HepG2 (cell line): ENCODE measurements at regions not wholly inside any gene's neighbourhood (a gene's known extent, or its start where the extent isn't known, plus 50 kb on each side); places are given as distances from the start of the nearest gene placed in this dataset.

Experiments used
- ATAC-seq: fragments of 200-7000 bp; cut with Tn5 transposase; 3 replicates; pipeline ENCODE4 v1.9.1; 2020; ENCODE audit warnings: mild to moderate bottlenecking, moderate library complexity
- BruUV-seq: library from RNA; stranded (reverse); fragments of 400-500 nt; replicated peaks from 2 replicates; lab custom pipeline; 2021; lab: Mats Ljungman, UMichigan
- CTCF ChIA-PET: fragments of 300-600 bp; formaldehyde crosslinking; extraction: SDS; loops from one replicate; lab custom pipeline; 2021; ENCODE audit warnings: low total read pairs, inconsistent platforms, low intra/inter-chr PET ratio; lab: Yijun Ruan, JAX
- POLR2A ChIA-PET: fragments of 350-600 bp; sonication (Branson Sonifier 250); formaldehyde crosslinking; loops from one replicate; lab custom pipeline; 2020; ENCODE audit warnings: antibody characterized with exemption, inconsistent platforms; lab: Yijun Ruan, JAX
- DNase-seq: peaks from one replicate; pipeline ENCODE4 v3.0.0-alpha.2; 2015; ENCODE audit warnings: low spot score
- FAIRE-seq: peaks from 3 replicates; lab custom pipeline; 2011; peaks lifted over from hg19 to GRCh38; lab: Jason Lieb, UNC
- H2AFZ ChIP-seq: one replicate; pipeline ENCODE4 v1.6.1; 2011; ENCODE audit warnings: low read length, inconsistent platforms
- H3K27ac ChIP-seq: fragments of 300-600 bp; 3 replicates; pipeline ENCODE4 v1.8.0; 2011; ENCODE audit warnings: mixed run types, mild to moderate bottlenecking, mixed read lengths, low read length, inconsistent platforms; ENCODE audit not compliant: insufficient read depth; ENCODE audit errors: extremely low read length
- H3K27me3 ChIP-seq, 2 experiments: fragments of 200-600 bp in 1 of 2; 2 replicates in 1 of 2; 3 replicates in 1 of 2; pipeline versions ENCODE4 v1.6.0 to v1.8.0; 2011; ENCODE audit warnings: low read length in 2 of 2, mild to moderate bottlenecking in 2 of 2, moderate library complexity in 2 of 2, inconsistent platforms in 1 of 2; ENCODE audit not compliant: insufficient read depth in 2 of 2, control insufficient read depth in 1 of 2
- H3K36me3 ChIP-seq, 2 experiments: fragments of 200-600 bp in 1 of 2; replicated peaks in 1 of 2; 2 replicates in 1 of 2; 3 replicates in 1 of 2; pipeline versions ENCODE4 v1.5.1 to v1.8.0; 2011; ENCODE audit warnings: low read length in 2 of 2, inconsistent platforms in 1 of 2; ENCODE audit not compliant: insufficient read depth in 2 of 2, control insufficient read depth in 1 of 2
- H3K4me1 ChIP-seq: 2 replicates; pipeline ENCODE4 v1.5.1; 2012; ENCODE audit warnings: low read length, inconsistent platforms; ENCODE audit not compliant: insufficient read depth
- H3K4me2 ChIP-seq: 2 replicates; pipeline ENCODE4 v1.6.0; 2011; ENCODE audit warnings: low read depth, low read length, inconsistent platforms
- H3K4me3 ChIP-seq, 3 experiments: fragments of 200-600 bp in 1 of 3; sonication (generic), shearing (Covaris generic) in 1 of 3; replicated peaks in 1 of 3; 2 replicates each; pipeline ENCODE4 v1.5.1; 2011 to 2016; ENCODE audit warnings: low read length in 3 of 3, inconsistent platforms in 2 of 3, low read depth in 2 of 3, mild to moderate bottlenecking in 2 of 3, control low read depth in 1 of 3, mixed read lengths in 1 of 3; ENCODE audit not compliant: insufficient read depth in 1 of 3
- H3K79me2 ChIP-seq: one replicate; pipeline ENCODE4 v1.6.1; 2011; ENCODE audit warnings: low read length, inconsistent platforms; ENCODE audit not compliant: insufficient read depth
- H3K9ac ChIP-seq: 2 replicates; pipeline ENCODE4 v1.6.0; 2011; ENCODE audit warnings: mild to moderate bottlenecking, low read depth, low read length, inconsistent platforms; ENCODE audit not compliant: insufficient read depth
- H3K9me3 ChIP-seq: 2 replicates; pipeline ENCODE4 v1.5.1; 2012; ENCODE audit warnings: mild to moderate bottlenecking, low read length
- H4K20me1 ChIP-seq: 2 replicates; pipeline ENCODE4 v1.6.0; 2011; ENCODE audit warnings: inconsistent platforms, mild to moderate bottlenecking, low read length, moderate library complexity; ENCODE audit not compliant: insufficient read depth
- RCOR2 ChIP-seq: IDR thresholded peaks from 2 replicates; pipeline ENCODE4 v1.6.1; 2016; ENCODE audit warnings: missing biosample characterization, missing genetic modification reagents
- REXO4 ChIP-seq: sonication (generic); formaldehyde crosslinking; IDR thresholded peaks from 2 replicates; pipeline ENCODE4 v1.8.0; 2022; ENCODE audit warnings: missing genetic modification reagents, mild to moderate bottlenecking, borderline replicate concordance
- SKIL ChIP-seq: sonication (generic); formaldehyde crosslinking; IDR thresholded peaks from 2 replicates; pipeline ENCODE4 v1.8.0; 2022; ENCODE audit warnings: missing genetic modification reagents, mild to moderate bottlenecking, moderate library complexity, borderline replicate concordance
- SRSF4 ChIP-seq: fragments of 200-400 bp; formaldehyde crosslinking; IDR thresholded peaks from one replicate; pipeline ENCODE4 v1.6.1; 2018; ENCODE audit warnings: mild to moderate bottlenecking, low read depth, low read length, moderate library complexity; ENCODE audit not compliant: poor library complexity, severe bottlenecking
- WGBS: methylation state at CpG from one replicate; pipeline ENCODE4 v1.1.6; 2017; ENCODE audit warnings: low lambda C conversion rate; 5-methylcytosine and 5-hydroxymethylcytosine counted together
- in situ Hi-C: cut with HindIII; loops from 2 replicates; pipeline ENCODE4 v1.10.0; 2017; ENCODE audit warnings: low pct_unique_long_range_greater_than_20kb; ENCODE audit not compliant: extremely low pct_ligation_motif_present
- intact Hi-C: fragments of 100-400 bp; cut with micrococcal nuclease; formaldehyde crosslinking; loops from one replicate; pipeline ENCODE4 v1.10.0; 2022; ENCODE audit not compliant: unreplicated experiment
- TF ChIP-seq, protein P1 (sequence below): sonication (generic); formaldehyde crosslinking; IDR thresholded peaks from 2 replicates; pipeline ENCODE4 v1.4.0; 2020; ENCODE audit warnings: mild to moderate bottlenecking, missing genetic modification reagents
- TF ChIP-seq, protein P2 (sequence below): sonication (generic); formaldehyde crosslinking; IDR thresholded peaks from 2 replicates; pipeline ENCODE4 v1.4.0; 2020; ENCODE audit warnings: mild to moderate bottlenecking, missing genetic modification reagents

DNA sequence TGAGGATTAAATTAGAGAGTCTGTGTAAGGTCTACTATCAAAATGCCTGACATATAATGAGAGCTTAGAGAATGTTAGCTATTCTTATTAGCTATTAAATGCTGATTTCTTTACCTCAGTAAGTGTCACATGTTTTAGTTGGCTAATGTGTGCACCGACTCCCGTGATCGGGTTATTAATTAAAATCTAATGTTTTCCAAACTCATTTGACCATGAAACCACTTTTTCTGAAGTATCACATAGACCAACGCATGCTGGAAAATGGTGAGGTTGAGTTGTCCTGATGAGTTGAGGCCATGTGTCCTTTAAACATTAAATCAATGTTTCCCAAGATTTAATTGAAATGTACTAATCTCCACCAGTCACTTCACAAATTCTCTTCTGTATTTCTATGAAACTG lies 84.8 kb upstream of the C1QTNF7 start:
- H3K4me2 ChIP-seq = no peak overlapping the region
- 31% methylated on average over 4 of the region's 4 CpGs for WGBS
- no peaks in the 10 kb centered on the region for H3K9me3 ChIP-seq
- no peak overlapping the region for H3K9ac ChIP-seq
- no peaks in the 10 kb centered on the region for H3K36me3 ChIP-seq
- no peak overlapping the region for H3K4me3 ChIP-seq
- ChIA-PET POLR2A (no interaction called here), CTCF (no interaction called here)
- peaks cover 0 to 3% of the 10 kb centered on the region in 2 experiments; a peak in 3 of 5 replicates for H3K27me3 ChIP-seq
- H2AFZ ChIP-seq = no peak overlapping the region
- no peak for DNase-seq
- no peak for TF ChIP-seq SKIL
- TF ChIP-seq RCOR2 (CRISPR knock-in tag) = no peak
- TF ChIP-seq, protein P1, sequence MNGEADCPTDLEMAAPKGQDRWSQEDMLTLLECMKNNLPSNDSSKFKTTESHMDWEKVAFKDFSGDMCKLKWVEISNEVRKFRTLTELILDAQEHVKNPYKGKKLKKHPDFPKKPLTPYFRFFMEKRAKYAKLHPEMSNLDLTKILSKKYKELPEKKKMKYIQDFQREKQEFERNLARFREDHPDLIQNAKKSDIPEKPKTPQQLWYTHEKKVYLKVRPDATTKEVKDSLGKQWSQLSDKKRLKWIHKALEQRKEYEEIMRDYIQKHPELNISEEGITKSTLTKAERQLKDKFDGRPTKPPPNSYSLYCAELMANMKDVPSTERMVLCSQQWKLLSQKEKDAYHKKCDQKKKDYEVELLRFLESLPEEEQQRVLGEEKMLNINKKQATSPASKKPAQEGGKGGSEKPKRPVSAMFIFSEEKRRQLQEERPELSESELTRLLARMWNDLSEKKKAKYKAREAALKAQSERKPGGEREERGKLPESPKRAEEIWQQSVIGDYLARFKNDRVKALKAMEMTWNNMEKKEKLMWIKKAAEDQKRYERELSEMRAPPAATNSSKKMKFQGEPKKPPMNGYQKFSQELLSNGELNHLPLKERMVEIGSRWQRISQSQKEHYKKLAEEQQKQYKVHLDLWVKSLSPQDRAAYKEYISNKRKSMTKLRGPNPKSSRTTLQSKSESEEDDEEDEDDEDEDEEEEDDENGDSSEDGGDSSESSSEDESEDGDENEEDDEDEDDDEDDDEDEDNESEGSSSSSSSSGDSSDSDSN = no peak
- TF ChIP-seq, protein P2, sequence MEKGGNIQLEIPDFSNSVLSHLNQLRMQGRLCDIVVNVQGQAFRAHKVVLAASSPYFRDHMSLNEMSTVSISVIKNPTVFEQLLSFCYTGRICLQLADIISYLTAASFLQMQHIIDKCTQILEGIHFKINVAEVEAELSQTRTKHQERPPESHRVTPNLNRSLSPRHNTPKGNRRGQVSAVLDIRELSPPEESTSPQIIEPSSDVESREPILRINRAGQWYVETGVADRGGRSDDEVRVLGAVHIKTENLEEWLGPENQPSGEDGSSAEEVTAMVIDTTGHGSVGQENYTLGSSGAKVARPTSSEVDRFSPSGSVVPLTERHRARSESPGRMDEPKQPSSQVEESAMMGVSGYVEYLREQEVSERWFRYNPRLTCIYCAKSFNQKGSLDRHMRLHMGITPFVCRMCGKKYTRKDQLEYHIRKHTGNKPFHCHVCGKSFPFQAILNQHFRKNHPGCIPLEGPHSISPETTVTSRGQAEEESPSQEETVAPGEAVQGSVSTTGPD = no peak
- no peak for TF ChIP-seq REXO4 (CRISPR knock-in tag)
- TF ChIP-seq SRSF4 = no peak
- TF ChIP-seq, all 625 proteins: peak for 0
- no TSS peak for BruUV-seq
- no peak for ATAC-seq
- H3K4me1 ChIP-seq = peaks cover 9% of the 10 kb centered on the region; the same call in 1 of the 2 replicates
- in situ Hi-C loops = no loop called here
- intact Hi-C loops = no loop called here
- H3K79me2 ChIP-seq = no peaks in the 10 kb centered on the region
- no peak for FAIRE-seq
- no peaks in the 10 kb centered on the region for H4K20me1 ChIP-seq
- no peak overlapping the region for H3K27ac ChIP-seq
